ENCODE measurements at regions not wholly inside any gene's neighbourhood (a gene's known extent, or its start where the extent isn't known, plus 50 kb on each side); places are given as distances from the start of the nearest gene placed in this dataset.

DNA sequence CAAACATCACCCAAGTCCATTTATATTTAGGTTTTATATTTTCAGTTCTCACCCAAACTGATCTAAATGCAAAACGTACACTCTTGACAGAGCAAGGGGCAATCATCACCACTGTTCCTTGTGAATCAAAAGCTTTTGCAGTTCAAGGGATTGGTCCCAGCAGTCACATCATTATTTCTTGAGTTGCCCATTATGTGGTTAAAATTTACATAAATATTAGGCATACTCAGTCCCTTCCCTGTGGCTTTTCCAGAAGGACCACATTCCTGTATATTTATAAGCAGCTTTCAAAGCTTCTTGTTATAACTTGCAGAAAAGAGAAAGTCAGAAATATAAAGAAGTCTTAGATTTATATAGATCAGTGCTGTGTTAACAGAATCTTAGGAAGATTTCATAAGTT, 224.4 kb downstream of the CLCN4 start:
- no peak for DNase-seq (ENCODE audit: low read depth)
- no peak for TF ChIP-seq CTCF (conservative IDR thresholded peaks at IDR 0.05; ENCODE audit: low read depth, low read length)
- no peak overlapping the region for H3K4me3 ChIP-seq (ENCODE audit: low read depth, low read length)

DNA sequence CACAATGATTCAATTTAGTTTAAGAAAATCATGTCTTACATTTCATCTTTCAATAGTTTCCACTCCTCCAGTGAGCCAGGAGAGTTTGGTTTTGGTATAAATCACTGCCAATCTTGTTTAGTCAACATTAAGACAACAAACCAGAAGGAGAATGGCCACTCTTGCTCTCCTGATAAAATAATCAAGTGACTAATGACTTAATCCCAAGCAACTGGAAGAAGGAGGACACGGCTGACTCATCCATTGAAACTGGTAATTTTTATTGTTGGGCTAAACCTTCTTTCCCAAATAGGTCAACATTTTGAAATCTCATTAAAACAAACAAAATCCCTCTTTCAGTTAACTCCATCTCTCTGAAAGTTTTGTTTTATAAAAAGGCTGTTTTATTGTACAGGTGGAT, 230.2 kb downstream of the CLCN4 start:
- no peak overlapping the region for H3K4me3 ChIP-seq (ENCODE audit: low read depth, low read length)
- DNase-seq (ENCODE audit: low read depth) = no peak
- no peak for TF ChIP-seq CTCF (conservative IDR thresholded peaks at IDR 0.05; ENCODE audit: low read depth, low read length)

DNA sequence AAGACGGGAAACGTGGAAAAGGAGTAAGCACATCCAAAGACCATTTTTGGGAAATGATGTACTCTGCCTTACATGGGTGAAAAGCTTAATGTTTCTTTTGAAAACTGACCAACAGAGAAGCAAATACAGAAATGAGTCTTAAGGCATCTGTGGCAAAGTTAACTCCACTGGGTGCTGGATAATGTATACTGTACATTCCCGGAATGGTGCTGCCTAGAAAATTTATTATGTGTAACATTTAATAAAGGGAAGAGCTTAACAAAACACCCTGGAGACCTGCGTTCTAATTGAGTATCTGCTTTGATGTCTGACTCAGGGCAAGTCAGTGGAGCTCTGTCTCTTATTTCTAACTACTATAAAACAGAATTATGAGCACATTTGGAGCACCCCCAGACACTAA, 230.2 kb downstream of the MID1 start:
- TF ChIP-seq CTCF (conservative IDR thresholded peaks at IDR 0.05; ENCODE audit: low read depth, low read length) = no peak

GRCh38 chrX:10393241-10393640, 227.1 kb downstream of the MID1 start:
- TF ChIP-seq CTCF (conservative IDR thresholded peaks at IDR 0.05; ENCODE audit: low read depth, low read length) = no peak
- DNase-seq (ENCODE audit: low read depth) = no peak
- H3K4me3 ChIP-seq (ENCODE audit: low read depth, low read length) = no peak overlapping the region

More for the DNA sequence above, 230.2 kb downstream of the MID1 start:
- DNase-seq (ENCODE audit: low read depth) = no peak
- H3K4me3 ChIP-seq (ENCODE audit: low read depth, low read length) = no peak overlapping the region

- TF ChIP-seq CTCF (conservative IDR thresholded peaks at IDR 0.05; ENCODE audit: low read depth, low read length) = no peak
- no peak for DNase-seq (ENCODE audit: low read depth)
- no peak overlapping the region for H3K4me3 ChIP-seq (ENCODE audit: low read depth, low read length)
Observed at GRCh38 chrX:10393899-10394298, 226.5 kb downstream of the MID1 start.

- no peak for TF ChIP-seq CTCF (conservative IDR thresholded peaks at IDR 0.05; ENCODE audit: low read depth, low read length)
- no peak overlapping the region for H3K4me3 ChIP-seq (ENCODE audit: low read depth, low read length)
- no peak for DNase-seq (ENCODE audit: low read depth)
Observed at GRCh38 chrX:10395179-10395578, 225.2 kb downstream of the MID1 start.
